ENCODE measurements at regions not wholly inside any gene's neighbourhood (a gene's known extent, or its start where the extent isn't known, plus 50 kb on each side); places are given as distances from the start of the nearest gene placed in this dataset.

DNA sequence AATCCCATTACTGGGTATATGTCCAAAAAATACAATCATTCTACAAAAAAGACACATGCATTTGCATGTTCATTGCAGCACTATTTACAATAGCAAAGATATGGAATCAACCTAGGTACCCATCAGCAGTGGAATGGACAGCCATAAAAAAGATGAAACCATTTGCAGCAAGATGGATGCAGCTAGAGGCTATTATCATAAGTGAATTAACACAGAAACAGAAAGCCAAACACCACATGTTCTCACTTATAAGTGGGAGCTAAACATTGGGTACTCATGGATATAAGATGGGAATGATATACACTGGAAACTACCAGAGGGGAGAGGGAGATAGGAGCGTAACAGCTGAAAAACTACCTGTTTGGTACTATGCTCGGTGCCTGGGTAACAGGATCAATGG is 154.0 kb downstream of the TMEM26 start:
- Histone ChIP-seq H3K36me3 (ENCODE audit: control insufficient read depth in 5 of 5, insufficient read depth in 5 of 5, low read length in 5 of 5) (no peaks in the 10 kb centered on the region), H3K9me3 (ENCODE audit: control insufficient read depth in 5 of 5, low read length in 5 of 5) (peaks cover 4 to 11% (median 5%) of the 10 kb centered on the region in 5 donors), H3K27me3 (ENCODE audit: control insufficient read depth in 5 of 5, insufficient read depth in 4 of 5, low read length in 5 of 5) (no peaks in the 10 kb centered on the region), H3K27ac (ENCODE audit: low read depth, low read length) (no peak overlapping the region), H3K4me3 (ENCODE audit: low read depth in 1 of 5, low read length in 5 of 5) (no peak overlapping the region), H3K9ac (ENCODE audit: low read length in 5 of 5) (no peak overlapping the region), H3K4me1 (ENCODE audit: control insufficient read depth in 5 of 5, insufficient read depth in 5 of 5, low read length in 5 of 5) (no peaks in the 10 kb centered on the region)

GRCh38 chr10:61298194-61298593 is 155.0 kb downstream of the TMEM26 start:
- H3K4me3 ChIP-seq (ENCODE audit: low read depth in 1 of 5, low read length in 5 of 5): peak overlapping the region in 1 of 5 donors; percentile 28
- H3K9ac ChIP-seq (ENCODE audit: low read length in 5 of 5): no peak overlapping the region
- peaks cover 4 to 11% (median 5%) of the 10 kb centered on the region in 5 donors for H3K9me3 ChIP-seq (ENCODE audit: control insufficient read depth in 5 of 5, low read length in 5 of 5)
- H3K36me3 ChIP-seq (ENCODE audit: control insufficient read depth in 5 of 5, insufficient read depth in 5 of 5, low read length in 5 of 5): no peaks in the 10 kb centered on the region
- H3K27ac ChIP-seq (ENCODE audit: low read depth, low read length): no peak overlapping the region
- no peaks in the 10 kb centered on the region for H3K4me1 ChIP-seq (ENCODE audit: control insufficient read depth in 5 of 5, insufficient read depth in 5 of 5, low read length in 5 of 5)
- no peaks in the 10 kb centered on the region for H3K27me3 ChIP-seq (ENCODE audit: control insufficient read depth in 5 of 5, insufficient read depth in 4 of 5, low read length in 5 of 5)

GRCh38 chr10:61296161-61296560 is 157.0 kb downstream of the TMEM26 start:
- H3K27me3 ChIP-seq (ENCODE audit: control insufficient read depth in 5 of 5, insufficient read depth in 4 of 5, low read length in 5 of 5): no peaks in the 10 kb centered on the region
- H3K9ac ChIP-seq (ENCODE audit: low read length in 5 of 5): no peak overlapping the region
- no peak overlapping the region for H3K27ac ChIP-seq (ENCODE audit: low read depth, low read length)
- H3K36me3 ChIP-seq (ENCODE audit: control insufficient read depth in 5 of 5, insufficient read depth in 5 of 5, low read length in 5 of 5): no peaks in the 10 kb centered on the region
- peaks cover 4 to 11% (median 5%) of the 10 kb centered on the region in 5 donors for H3K9me3 ChIP-seq (ENCODE audit: control insufficient read depth in 5 of 5, low read length in 5 of 5)
- no peaks in the 10 kb centered on the region for H3K4me1 ChIP-seq (ENCODE audit: control insufficient read depth in 5 of 5, insufficient read depth in 5 of 5, low read length in 5 of 5)
- no peak overlapping the region for H3K4me3 ChIP-seq (ENCODE audit: low read depth in 1 of 5, low read length in 5 of 5)

DNA sequence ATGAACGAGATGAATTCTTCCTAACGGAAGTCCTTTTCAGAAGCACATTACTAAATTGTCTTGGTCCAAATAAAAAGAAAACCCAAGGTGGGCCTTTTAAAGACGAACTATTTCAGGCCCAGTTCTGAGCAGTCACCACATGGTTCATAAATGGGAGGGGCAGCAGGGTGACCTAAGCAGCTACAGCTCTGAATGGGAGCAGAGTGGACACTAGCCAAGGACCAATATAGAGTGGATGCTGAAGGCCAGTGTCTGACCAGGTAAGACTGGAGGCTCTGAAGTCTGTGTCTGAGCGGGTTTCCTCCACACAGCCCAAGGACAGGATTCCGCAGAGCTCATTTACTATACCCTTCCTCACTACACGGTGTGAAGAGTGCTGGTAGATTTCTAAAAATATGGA is 159.1 kb downstream of the TMEM26 start:
- Histone ChIP-seq H3K4me3 (ENCODE audit: low read depth in 1 of 5, low read length in 5 of 5) (no peak overlapping the region), H3K9me3 (ENCODE audit: control insufficient read depth in 5 of 5, low read length in 5 of 5) (peaks cover 4 to 11% (median 5%) of the 10 kb centered on the region in 5 donors), H3K36me3 (ENCODE audit: control insufficient read depth in 5 of 5, insufficient read depth in 5 of 5, low read length in 5 of 5) (no peaks in the 10 kb centered on the region), H3K27me3 (ENCODE audit: control insufficient read depth in 5 of 5, insufficient read depth in 4 of 5, low read length in 5 of 5) (no peaks in the 10 kb centered on the region), H3K27ac (ENCODE audit: low read depth, low read length) (no peak overlapping the region), H3K9ac (ENCODE audit: low read length in 5 of 5) (no peak overlapping the region), H3K4me1 (ENCODE audit: control insufficient read depth in 5 of 5, insufficient read depth in 5 of 5, low read length in 5 of 5) (no peaks in the 10 kb centered on the region)

DNA sequence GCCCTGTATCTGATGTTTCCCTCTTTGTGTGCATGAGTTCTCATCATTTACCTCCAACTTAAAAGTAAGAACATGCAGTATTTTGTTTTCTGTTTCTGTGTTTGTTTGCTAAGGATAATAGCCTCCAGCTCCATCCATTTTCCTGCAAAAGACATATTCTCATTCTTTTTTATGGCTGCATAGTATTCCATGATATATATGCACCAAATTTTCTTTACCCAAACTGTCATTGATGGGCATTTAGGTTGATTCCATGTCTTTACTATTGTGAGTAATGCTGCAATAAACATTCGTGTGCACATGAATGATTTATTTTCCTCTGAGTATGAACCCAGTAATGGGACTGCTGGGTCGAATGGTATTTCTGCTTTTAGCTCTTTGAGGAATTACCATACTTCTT is 163.4 kb downstream of the TMEM26 start:
- no peak overlapping the region for H3K4me3 ChIP-seq (ENCODE audit: low read depth in 1 of 5, low read length in 5 of 5)

GRCh38 chr10:61286686-61287085 is 166.5 kb downstream of the TMEM26 start:
- Histone ChIP-seq H3K27me3 (ENCODE audit: control insufficient read depth in 5 of 5, insufficient read depth in 4 of 5, low read length in 5 of 5) (no peaks in the 10 kb centered on the region), H3K4me1 (ENCODE audit: control insufficient read depth in 5 of 5, insufficient read depth in 5 of 5, low read length in 5 of 5) (no peaks in the 10 kb centered on the region), H3K4me3 (ENCODE audit: low read depth in 1 of 5, low read length in 5 of 5) (no peak overlapping the region), H3K27ac (ENCODE audit: low read depth, low read length) (no peak overlapping the region), H3K9me3 (ENCODE audit: control insufficient read depth in 5 of 5, low read length in 5 of 5) (peaks cover 0 to 3% (median 0%) of the 10 kb centered on the region in 5 donors), H3K9ac (ENCODE audit: low read length in 5 of 5) (no peak overlapping the region), H3K36me3 (ENCODE audit: control insufficient read depth in 5 of 5, insufficient read depth in 5 of 5, low read length in 5 of 5) (no peaks in the 10 kb centered on the region)

More for the DNA sequence above, 163.4 kb downstream of the TMEM26 start:
- H3K36me3 ChIP-seq (ENCODE audit: control insufficient read depth in 5 of 5, insufficient read depth in 5 of 5, low read length in 5 of 5): no peaks in the 10 kb centered on the region
- no peak overlapping the region for H3K27ac ChIP-seq (ENCODE audit: low read depth, low read length)
- H3K9me3 ChIP-seq (ENCODE audit: control insufficient read depth in 5 of 5, low read length in 5 of 5): peaks cover 0 to 3% (median 0%) of the 10 kb centered on the region in 5 donors
- H3K9ac ChIP-seq (ENCODE audit: low read length in 5 of 5): no peak overlapping the region
- no peaks in the 10 kb centered on the region for H3K27me3 ChIP-seq (ENCODE audit: control insufficient read depth in 5 of 5, insufficient read depth in 4 of 5, low read length in 5 of 5)
- H3K4me1 ChIP-seq (ENCODE audit: control insufficient read depth in 5 of 5, insufficient read depth in 5 of 5, low read length in 5 of 5): no peaks in the 10 kb centered on the region

GRCh38 chr10:61285749-61286148 is 167.4 kb downstream of the TMEM26 start:
- H3K36me3 ChIP-seq (ENCODE audit: control insufficient read depth in 5 of 5, insufficient read depth in 5 of 5, low read length in 5 of 5): no peaks in the 10 kb centered on the region
- no peak overlapping the region for H3K4me3 ChIP-seq (ENCODE audit: low read depth in 1 of 5, low read length in 5 of 5)

GRCh38 chr10:61284222-61284890 is 168.8 kb downstream of the TMEM26 start:
- H3K9ac ChIP-seq (ENCODE audit: low read length in 5 of 5): no peak overlapping the region
- no peaks in the 10 kb centered on the region for H3K27me3 ChIP-seq (ENCODE audit: control insufficient read depth in 5 of 5, insufficient read depth in 4 of 5, low read length in 5 of 5)
- no peak overlapping the region for H3K4me3 ChIP-seq (ENCODE audit: low read depth in 1 of 5, low read length in 5 of 5)
- H3K4me1 ChIP-seq (ENCODE audit: control insufficient read depth in 5 of 5, insufficient read depth in 5 of 5, low read length in 5 of 5): no peaks in the 10 kb centered on the region
- H3K36me3 ChIP-seq (ENCODE audit: control insufficient read depth in 5 of 5, insufficient read depth in 5 of 5, low read length in 5 of 5): no peaks in the 10 kb centered on the region
- no peak overlapping the region for H3K27ac ChIP-seq (ENCODE audit: low read depth, low read length)
- peaks cover 0 to 3% (median 0%) of the 10 kb centered on the region in 5 donors for H3K9me3 ChIP-seq (ENCODE audit: control insufficient read depth in 5 of 5, low read length in 5 of 5)

More at GRCh38 chr10:61285749-61286148, 167.4 kb downstream of the TMEM26 start:
- no peak overlapping the region for H3K9ac ChIP-seq (ENCODE audit: low read length in 5 of 5)
- H3K27ac ChIP-seq (ENCODE audit: low read depth, low read length): no peak overlapping the region
- no peaks in the 10 kb centered on the region for H3K4me1 ChIP-seq (ENCODE audit: control insufficient read depth in 5 of 5, insufficient read depth in 5 of 5, low read length in 5 of 5)
- no peaks in the 10 kb centered on the region for H3K27me3 ChIP-seq (ENCODE audit: control insufficient read depth in 5 of 5, insufficient read depth in 4 of 5, low read length in 5 of 5)
- H3K9me3 ChIP-seq (ENCODE audit: control insufficient read depth in 5 of 5, low read length in 5 of 5): peaks cover 0 to 3% (median 0%) of the 10 kb centered on the region in 5 donors

- peaks cover 0 to 3% (median 0%) of the 10 kb centered on the region in 5 donors for H3K9me3 ChIP-seq (ENCODE audit: control insufficient read depth in 5 of 5, low read length in 5 of 5)
- no peak overlapping the region for H3K27ac ChIP-seq (ENCODE audit: low read depth, low read length)
- H3K4me1 ChIP-seq (ENCODE audit: control insufficient read depth in 5 of 5, insufficient read depth in 5 of 5, low read length in 5 of 5): no peaks in the 10 kb centered on the region
- no peak overlapping the region for H3K4me3 ChIP-seq (ENCODE audit: low read depth in 1 of 5, low read length in 5 of 5)
- H3K36me3 ChIP-seq (ENCODE audit: control insufficient read depth in 5 of 5, insufficient read depth in 5 of 5, low read length in 5 of 5): no peaks in the 10 kb centered on the region
- H3K27me3 ChIP-seq (ENCODE audit: control insufficient read depth in 5 of 5, insufficient read depth in 4 of 5, low read length in 5 of 5): no peaks in the 10 kb centered on the region
- H3K9ac ChIP-seq (ENCODE audit: low read length in 5 of 5): no peak overlapping the region
These were observed 169.5 kb downstream of the TMEM26 start for GRCh38 chr10:61283481-61284221.

- peaks cover 0 to 3% (median 0%) of the 10 kb centered on the region in 5 donors for H3K9me3 ChIP-seq (ENCODE audit: control insufficient read depth in 5 of 5, low read length in 5 of 5)
- H3K36me3 ChIP-seq (ENCODE audit: control insufficient read depth in 5 of 5, insufficient read depth in 5 of 5, low read length in 5 of 5): no peaks in the 10 kb centered on the region
- no peaks in the 10 kb centered on the region for H3K4me1 ChIP-seq (ENCODE audit: control insufficient read depth in 5 of 5, insufficient read depth in 5 of 5, low read length in 5 of 5)
- no peak overlapping the region for H3K4me3 ChIP-seq (ENCODE audit: low read depth in 1 of 5, low read length in 5 of 5)
- H3K9ac ChIP-seq (ENCODE audit: low read length in 5 of 5): no peak overlapping the region
- H3K27me3 ChIP-seq (ENCODE audit: control insufficient read depth in 5 of 5, insufficient read depth in 4 of 5, low read length in 5 of 5): no peaks in the 10 kb centered on the region
- H3K27ac ChIP-seq (ENCODE audit: low read depth, low read length): no peak overlapping the region
These were observed 170.1 kb downstream of the TMEM26 start for GRCh38 chr10:61283066-61283465.

Data from subcutaneous abdominal adipose tissue (tissue), 5 donors.